RCC 7860 (cell line): ENCODE measurements at regions not wholly inside any gene's neighbourhood (a gene's known extent, or its start where the extent isn't known, plus 50 kb on each side); places are given as distances from the start of the nearest gene placed in this dataset.
A peak's percentile ranks its signal among the peaks of the same experiment; 100 is the strongest.
"Not testable (repeated sequence)": the region's sequence is repeated elsewhere in the genome, so short reads cannot be mapped to it uniquely, and the experiment has no call there.

Source experiments
- DNase-seq: peaks from one replicate; pipeline ENCODE4 v3.0.0-alpha.2; 2015; ENCODE audit warnings: low spot score
- FAIRE-seq: peaks from 2 replicates; lab custom pipeline; 2012; peaks lifted over from hg19 to GRCh38; lab: Jason Lieb, UNC

DNA sequence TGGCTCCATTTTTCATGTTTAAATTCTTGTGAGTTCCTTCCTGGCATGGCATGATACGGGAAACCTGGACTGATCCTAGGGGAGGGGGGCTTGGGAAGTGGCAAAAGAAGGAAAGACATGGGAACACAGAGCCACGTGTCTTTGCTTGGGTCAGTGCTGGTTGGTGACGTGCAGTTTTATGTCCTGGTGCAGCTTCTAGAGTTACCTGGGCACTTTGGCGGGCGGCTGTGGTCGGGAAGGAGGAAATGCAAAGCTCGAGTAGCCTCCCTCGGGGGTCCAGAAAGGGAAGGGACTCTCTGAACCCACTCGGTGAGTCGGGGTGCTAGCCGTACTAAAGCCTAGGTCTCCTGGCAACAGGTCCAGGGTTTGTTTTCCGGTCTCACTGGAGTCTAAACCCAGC lies 94.6 kb downstream of the APOB start:
- DNase-seq, result no peak
- FAIRE-seq, result no peak

DNA sequence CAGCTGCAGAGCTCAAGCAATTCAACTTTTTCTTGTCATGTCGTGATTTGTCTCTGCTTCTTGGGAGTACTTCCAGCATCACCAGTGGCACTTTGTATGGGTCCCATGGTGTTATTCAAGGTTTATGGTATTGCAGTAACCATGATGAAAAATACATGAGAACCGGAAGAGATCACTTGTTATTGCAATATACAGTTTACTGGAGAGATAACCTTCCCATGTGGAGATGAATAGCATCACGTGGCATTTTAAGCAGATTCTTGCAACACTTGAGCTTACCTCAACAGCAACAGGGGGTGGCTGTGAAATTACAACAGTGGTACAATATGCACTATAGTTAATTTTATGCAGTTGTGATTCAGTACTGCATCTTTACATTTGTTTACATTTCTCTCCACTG lies 97.4 kb downstream of the APOB start:
- DNase-seq, result no peak
- no peak for FAIRE-seq

DNA sequence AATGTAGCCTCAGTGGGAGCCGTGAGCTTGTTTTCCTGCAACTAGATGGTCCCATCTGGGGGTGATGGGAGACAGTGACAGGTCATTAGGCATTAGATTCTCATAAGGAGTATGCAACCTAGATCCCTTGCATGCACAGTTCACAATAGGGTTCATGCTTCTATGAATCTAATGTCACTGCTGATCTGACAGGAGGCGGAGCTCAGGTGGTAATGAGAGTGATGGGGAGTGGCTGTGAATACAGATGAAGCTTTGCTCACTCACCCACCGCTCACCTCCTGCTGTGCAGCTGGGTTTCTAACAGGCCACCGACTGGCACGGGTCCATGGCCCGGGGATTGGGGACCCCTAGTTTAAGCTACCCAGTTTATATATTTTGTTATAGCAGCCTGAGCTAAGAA lies 100.2 kb downstream of the APOB start:
- FAIRE-seq, DNase-seq: not testable (repeated sequence)

GRCh38 chr2:20942646-20943125 lies 101.2 kb downstream of the APOB start:
- DNase-seq (no peak), FAIRE-seq (no peak)

- DNase-seq (no peak), FAIRE-seq (no peak)
These were observed 103.0 kb downstream of the APOB start for GRCh38 chr2:20940856-20941255.

GRCh38 chr2:20939931-20940795 lies 103.7 kb downstream of the APOB start:
- FAIRE-seq (no peak), DNase-seq (no peak)

DNA sequence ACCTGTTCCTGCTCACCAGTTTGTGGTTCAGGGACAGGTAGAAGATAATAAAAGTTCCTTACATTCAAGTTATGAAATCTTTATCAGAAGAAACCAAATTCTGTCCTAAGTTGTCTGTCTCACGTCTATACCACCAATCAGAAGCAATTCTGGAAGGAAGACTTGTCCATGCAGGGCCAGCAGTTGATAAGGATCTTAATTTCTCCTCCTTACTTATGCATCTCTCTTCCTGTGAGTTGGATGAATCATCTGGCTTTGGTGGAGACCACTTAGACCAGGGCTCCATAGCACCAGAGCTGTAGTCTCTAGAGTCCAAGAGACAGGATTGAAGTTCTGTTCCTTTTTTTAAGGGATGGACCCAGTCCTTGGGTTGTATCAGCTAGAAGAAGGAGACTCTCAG lies 106.5 kb downstream of the APOB start:
- DNase-seq (no peak), FAIRE-seq (no peak)

- no peak for DNase-seq
- FAIRE-seq, result no peak
These were observed 108.6 kb downstream of the APOB start for GRCh38 chr2:20935168-20935775.

GRCh38 chr2:20934236-20934635 lies 109.6 kb downstream of the APOB start:
- no peak for FAIRE-seq
- DNase-seq, result no peak

GRCh38 chr2:20933714-20934113 lies 110.2 kb downstream of the APOB start:
- no peak for FAIRE-seq
- DNase-seq, result no peak

DNA sequence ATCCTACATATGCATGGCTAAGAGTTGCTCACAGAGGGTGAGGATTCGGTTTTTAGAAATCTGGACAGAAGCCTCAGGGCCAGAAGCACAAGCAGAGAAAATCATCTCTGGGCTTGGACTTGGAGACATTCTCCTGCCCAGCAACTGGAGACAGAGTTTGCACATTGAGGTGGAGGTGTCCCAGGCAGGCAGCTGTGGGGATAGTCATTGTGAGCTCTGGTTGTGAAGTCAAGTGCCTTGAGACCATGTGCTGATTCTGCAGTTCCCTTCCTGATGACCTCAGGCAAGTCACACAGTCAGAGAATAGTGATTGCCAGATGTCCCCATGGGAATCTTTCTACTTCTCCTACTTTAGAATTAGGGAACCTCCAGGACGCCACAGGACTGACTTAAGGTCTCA lies 108.4 kb upstream of the LDAH start:
- FAIRE-seq, result no peak
- no peak for DNase-seq

- DNase-seq, result peak; percentile 55
- no peak for FAIRE-seq
These were observed 108.0 kb upstream of the LDAH start for GRCh38 chr2:20930928-20931327.

- no peak for DNase-seq
- no peak for FAIRE-seq
These were observed 106.8 kb upstream of the LDAH start for GRCh38 chr2:20929721-20930120.

GRCh38 chr2:20928617-20929016 lies 105.7 kb upstream of the LDAH start:
- FAIRE-seq, result no peak
- no peak for DNase-seq

GRCh38 chr2:20925265-20925889 lies 102.5 kb upstream of the LDAH start:
- DNase-seq (no peak), FAIRE-seq (no peak)

GRCh38 chr2:20919297-20919800 lies 96.4 kb upstream of the LDAH start:
- no peak for FAIRE-seq
- no peak for DNase-seq

- DNase-seq, result no peak
- no peak for FAIRE-seq
These were observed 95.0 kb upstream of the LDAH start for GRCh38 chr2:20917719-20918572.

GRCh38 chr2:20917287-20917660 lies 94.4 kb upstream of the LDAH start:
- no peak for DNase-seq
- FAIRE-seq, result no peak

GRCh38 chr2:20916604-20917286 lies 93.8 kb upstream of the LDAH start:
- no peak for FAIRE-seq
- peak; percentile 31 for DNase-seq

GRCh38 chr2:20915271-20915670 lies 92.4 kb upstream of the LDAH start:
- DNase-seq (no peak), FAIRE-seq (no peak)
